GM12878 (cell line): ENCODE measurements at regions not wholly inside any gene's neighbourhood (a gene's known extent, or its start where the extent isn't known, plus 50 kb on each side); places are given as distances from the start of the nearest gene placed in this dataset.

ENCODE experiments used
- CTCF ChIP-seq, 3 experiments: IDR thresholded peaks in 2 of 3; conservative IDR thresholded peaks in 1 of 3; 2 replicates each; pipeline ENCODE4 v1.5.1; 2011; ENCODE audit warnings: low read depth in 3 of 3, low read length in 3 of 3, mild to moderate bottlenecking in 3 of 3, control low read depth in 2 of 3, moderate library complexity in 2 of 3, inconsistent platforms in 1 of 3, mixed read lengths in 1 of 3; ENCODE audit not compliant: control insufficient read depth in 2 of 3, insufficient read depth in 1 of 3; ENCODE audit errors: extremely low read depth in 1 of 3
- IRF4 ChIP-seq: IDR thresholded peaks from 2 replicates; pipeline ENCODE4 v1.6.1; 2011; ENCODE audit warnings: low read depth, low read length
- MAX ChIP-seq: IDR thresholded peaks from 2 replicates; pipeline ENCODE4 v1.6.1; 2012; ENCODE audit warnings: low read depth, low read length, improper control_type of control experiment
- NR2C1 ChIP-seq: fragments of 450-650 bp; IDR thresholded peaks from 2 replicates; pipeline ENCODE4 v1.6.1; 2017; ENCODE audit warnings: antibody characterized with exemption, mild to moderate bottlenecking, moderate library complexity
- POLR2A ChIP-seq: IDR thresholded peaks from 2 replicates; pipeline ENCODE4 v1.6.1; 2011; ENCODE audit warnings: low read depth, mild to moderate bottlenecking, low read length
- YY1 ChIP-seq: IDR thresholded peaks from 2 replicates; pipeline ENCODE4 v1.6.1; 2011; ENCODE audit warnings: low read depth, mild to moderate bottlenecking, low read length

GRCh38 chr11:29361369-29361768 is 655.5 kb downstream of the KCNA4 start:
- TF ChIP-seq POLR2A (no peak), CTCF (IDR thresholded peaks at IDR 0.05 in 2 of 3, conservative IDR thresholded peaks at IDR 0.05 in 1 of 3; ENCODE audit: control insufficient read depth in 2 of 3, extremely low read depth in 1 of 3, insufficient read depth in 1 of 3, low read depth in 3 of 3, low read length in 3 of 3) (no peak), YY1 (no peak), IRF4 (no peak), NR2C1 (no peak), MAX (no peak)
